MCF 10A (cell line): ENCODE measurements at regions not wholly inside any gene's neighbourhood (a gene's known extent, or its start where the extent isn't known, plus 50 kb on each side); places are given as distances from the start of the nearest gene placed in this dataset.

Experiments
- BruUV-seq: library from RNA; stranded (reverse); fragments of 400-500 nt; replicated peaks from 2 replicates; lab custom pipeline; 2021; lab: Mats Ljungman, UMichigan
- CTCF ChIA-PET: fragments of 300-600 bp; sonication (Branson Sonifier 250); formaldehyde crosslinking; extraction: SDS; loops from one replicate; lab custom pipeline; 2021; ENCODE audit warnings: antibody characterized with exemption, inconsistent platforms; lab: Yijun Ruan, JAX
- POLR2A ChIA-PET: fragments of 300-600, 350-650 bp; sonication (Branson Sonifier 250); formaldehyde crosslinking; extraction: SDS; loops from one replicate; lab custom pipeline; 2020; ENCODE audit warnings: antibody characterized with exemption, inconsistent platforms; lab: Yijun Ruan, JAX
- DNase-seq: peaks from one replicate; pipeline ENCODE4 v3.0.0-alpha.2; 2018; ENCODE audit not compliant: unreplicated experiment
- H3K27ac Mint-ChIP-seq: one replicate; pipeline ENCODE4 v1.8.0; 2022; ENCODE audit warnings: mild to moderate bottlenecking, low read depth, mixed read lengths; ENCODE audit not compliant: unreplicated experiment
- H3K27me3 Mint-ChIP-seq: one replicate; pipeline ENCODE4 v1.8.0; 2022; ENCODE audit warnings: mixed read lengths; ENCODE audit not compliant: insufficient read depth, unreplicated experiment
- H3K36me3 Mint-ChIP-seq: one replicate; pipeline ENCODE4 v1.8.0; 2022; ENCODE audit warnings: mild to moderate bottlenecking, moderate library complexity, mixed read lengths; ENCODE audit not compliant: insufficient read depth, unreplicated experiment
- H3K4me1 Mint-ChIP-seq: one replicate; pipeline ENCODE4 v1.8.0; 2022; ENCODE audit warnings: mixed read lengths; ENCODE audit not compliant: insufficient read depth, unreplicated experiment
- H3K4me3 Mint-ChIP-seq: one replicate; pipeline ENCODE4 v1.8.0; 2022; ENCODE audit warnings: mild to moderate bottlenecking, moderate library complexity, mixed read lengths; ENCODE audit not compliant: unreplicated experiment
- H3K9me3 Mint-ChIP-seq: one replicate; pipeline ENCODE4 v1.8.0; 2022; ENCODE audit warnings: mixed read lengths; ENCODE audit not compliant: unreplicated experiment
- intact Hi-C: fragments of 100-400 bp; cut with micrococcal nuclease; formaldehyde crosslinking; loops from 2 replicates; pipeline ENCODE4 v1.14.1; 2022
- TF ChIP-seq, protein P1 (sequence below): fragments of 200-600 bp; IDR thresholded peaks from one replicate; pipeline ENCODE4 v1.8.0; 2022; ENCODE audit warnings: antibody characterized with exemption, mild to moderate bottlenecking; ENCODE audit not compliant: unreplicated experiment

DNA sequence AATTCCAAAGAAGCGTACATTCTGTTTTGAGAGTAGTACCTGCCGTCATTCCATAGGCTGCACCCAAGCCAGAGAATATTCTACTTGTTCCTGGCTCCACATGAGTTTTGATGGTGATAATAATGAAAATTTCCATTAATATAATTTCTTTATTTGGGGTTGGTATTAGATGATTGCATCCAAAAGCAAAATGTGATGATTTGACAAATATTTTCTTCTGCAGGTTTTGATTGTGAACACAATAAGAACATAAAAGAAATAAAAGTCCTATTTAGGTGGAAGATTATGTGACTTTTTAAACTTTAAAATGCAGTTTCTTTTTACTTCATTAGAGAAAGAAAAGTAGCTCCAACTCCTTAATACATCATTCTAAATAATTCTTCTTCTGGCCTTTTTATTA is 284.8 kb upstream of the FMN2 start:
- Mint-ChIP-seq H3K36me3 (no peaks in the 10 kb centered on the region), H3K4me3 (no peak overlapping the region), H3K27me3 (no peaks in the 10 kb centered on the region), H3K4me1 (peaks cover 11% of the 10 kb centered on the region), H3K9me3 (no peaks in the 10 kb centered on the region), H3K27ac (no peak overlapping the region)
- CTCF ChIA-PET = interaction anchor here (0.6 to 0.9 kb wide), 3 partner anchors 16 to 33 kb away, joined by 3 to 4 read pairs (median 3); no protein-coding TSS in a partner anchor
- intact Hi-C loops = no loop called here
- no peak for DNase-seq
- no TSS peak for BruUV-seq
- POLR2A ChIA-PET = no interaction called here
- TF ChIP-seq, protein P1, sequence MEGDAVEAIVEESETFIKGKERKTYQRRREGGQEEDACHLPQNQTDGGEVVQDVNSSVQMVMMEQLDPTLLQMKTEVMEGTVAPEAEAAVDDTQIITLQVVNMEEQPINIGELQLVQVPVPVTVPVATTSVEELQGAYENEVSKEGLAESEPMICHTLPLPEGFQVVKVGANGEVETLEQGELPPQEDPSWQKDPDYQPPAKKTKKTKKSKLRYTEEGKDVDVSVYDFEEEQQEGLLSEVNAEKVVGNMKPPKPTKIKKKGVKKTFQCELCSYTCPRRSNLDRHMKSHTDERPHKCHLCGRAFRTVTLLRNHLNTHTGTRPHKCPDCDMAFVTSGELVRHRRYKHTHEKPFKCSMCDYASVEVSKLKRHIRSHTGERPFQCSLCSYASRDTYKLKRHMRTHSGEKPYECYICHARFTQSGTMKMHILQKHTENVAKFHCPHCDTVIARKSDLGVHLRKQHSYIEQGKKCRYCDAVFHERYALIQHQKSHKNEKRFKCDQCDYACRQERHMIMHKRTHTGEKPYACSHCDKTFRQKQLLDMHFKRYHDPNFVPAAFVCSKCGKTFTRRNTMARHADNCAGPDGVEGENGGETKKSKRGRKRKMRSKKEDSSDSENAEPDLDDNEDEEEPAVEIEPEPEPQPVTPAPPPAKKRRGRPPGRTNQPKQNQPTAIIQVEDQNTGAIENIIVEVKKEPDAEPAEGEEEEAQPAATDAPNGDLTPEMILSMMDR = no peak

DNA sequence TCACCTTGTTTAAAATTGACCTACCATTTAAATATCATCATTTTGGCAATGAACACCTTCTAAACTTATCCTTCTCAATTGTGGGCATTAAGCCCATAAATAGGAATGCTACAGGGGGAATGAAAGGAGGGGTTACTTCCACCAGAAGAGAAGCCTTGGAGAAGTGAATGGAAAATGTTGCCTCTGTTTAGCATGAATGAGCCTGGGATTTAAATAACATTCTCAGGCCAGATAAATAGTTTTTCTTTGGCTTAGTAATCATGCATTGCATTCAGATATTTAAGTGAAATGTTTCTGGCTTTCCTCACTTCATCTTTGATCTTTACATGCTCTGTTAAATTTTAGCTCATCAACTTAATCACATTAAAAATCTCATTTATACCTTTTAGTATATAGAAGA is 284.3 kb upstream of the FMN2 start:
- Mint-ChIP-seq H3K36me3 (no peaks in the 10 kb centered on the region), H3K4me1 (peaks cover 11% of the 10 kb centered on the region), H3K4me3 (no peak overlapping the region), H3K27ac (no peak overlapping the region), H3K9me3 (no peaks in the 10 kb centered on the region), H3K27me3 (no peaks in the 10 kb centered on the region)
- TF ChIP-seq, protein P1 = no peak
- POLR2A ChIA-PET = no interaction called here
- no peak for DNase-seq
- no TSS peak for BruUV-seq
- CTCF ChIA-PET = interaction anchor here (0.8 to 1.0 kb wide), 3 partner anchors 10 to 34 kb away, joined by 3 to 5 read pairs (median 4); no protein-coding TSS in a partner anchor
- intact Hi-C loops = no loop called here

DNA sequence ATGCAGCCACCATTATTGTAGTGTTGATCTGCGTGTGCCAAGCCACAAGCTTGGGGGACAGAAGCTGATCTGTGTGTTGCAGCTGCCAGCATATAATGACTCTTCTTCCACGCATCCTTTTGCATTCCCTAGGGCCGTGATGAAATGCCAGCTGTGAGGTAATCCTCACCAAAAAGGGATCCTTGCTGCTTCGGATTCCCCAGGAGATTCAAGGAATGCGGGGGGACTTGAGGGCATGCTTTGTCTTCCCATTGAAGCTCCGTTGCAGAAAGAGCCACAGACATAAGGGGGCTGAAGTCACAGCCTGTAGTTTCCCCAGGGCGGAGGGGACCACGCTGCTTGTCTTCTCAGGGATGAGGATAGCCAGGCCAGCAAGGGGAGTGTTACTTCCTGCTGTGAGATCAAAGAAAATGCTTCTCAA is 281.6 kb upstream of the FMN2 start:
- peaks cover 24% of the 10 kb centered on the region for H3K4me1 Mint-ChIP-seq
- CTCF ChIA-PET = interaction anchor here (0.6 to 1.9 kb wide), 6 partner anchors 8 to 881 kb away, joined by 3 to 6 read pairs (median 3); no protein-coding TSS in a partner anchor
- no peaks in the 10 kb centered on the region for H3K9me3 Mint-ChIP-seq
- no TSS peak for BruUV-seq
- intact Hi-C loops = no loop called here
- H3K36me3 Mint-ChIP-seq = no peaks in the 10 kb centered on the region
- no peaks in the 10 kb centered on the region for H3K27me3 Mint-ChIP-seq
- no peak overlapping the region for H3K4me3 Mint-ChIP-seq
- DNase-seq = peak; percentile 53
- TF ChIP-seq, protein P1 = no peak
- POLR2A ChIA-PET = interaction anchor here (1.2 kb wide), 1 partner anchor 100 kb away, joined by 3 read pairs; no protein-coding TSS in a partner anchor
- no peak overlapping the region for H3K27ac Mint-ChIP-seq

DNA sequence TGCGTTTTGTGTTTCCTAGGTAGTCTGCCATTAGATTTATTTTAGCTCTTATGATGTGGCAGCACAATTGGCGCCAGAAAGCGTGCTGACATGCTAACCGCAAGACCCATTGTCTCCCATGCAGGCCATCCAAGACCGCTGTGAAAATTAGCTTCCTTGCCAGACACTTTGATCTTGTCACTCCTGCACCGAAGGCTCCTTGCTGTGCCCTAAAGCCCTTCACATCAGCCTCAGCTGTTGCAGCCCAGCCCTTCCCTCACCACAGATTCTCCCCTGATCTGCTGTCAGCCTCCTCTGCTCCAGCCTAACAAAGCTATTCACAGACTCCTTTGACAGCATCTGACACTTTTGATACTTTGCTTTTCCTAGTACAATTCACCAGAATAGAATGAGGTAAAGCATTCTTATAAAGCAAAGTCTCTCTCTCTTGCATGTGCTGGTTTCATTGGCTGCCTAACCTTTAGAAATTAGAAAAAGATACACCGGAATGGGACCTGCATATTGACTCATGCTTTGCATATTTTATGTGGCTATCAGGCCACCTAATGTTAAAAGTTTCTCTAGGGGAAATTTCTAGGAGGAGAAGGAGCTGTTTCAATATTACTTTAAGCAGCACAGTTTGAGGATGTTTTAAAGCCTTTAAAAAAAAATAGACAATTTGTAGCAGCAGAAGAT is 280.3 kb upstream of the FMN2 start:
- peaks cover 27% of the 10 kb centered on the region for H3K4me1 Mint-ChIP-seq
- no peaks in the 10 kb centered on the region for H3K27me3 Mint-ChIP-seq
- TF ChIP-seq, protein P1 = no peak
- POLR2A ChIA-PET = interaction anchor here (1.2 to 1.5 kb wide), 2 partner anchors 8 to 98 kb away, joined by 3 read pairs; no protein-coding TSS in a partner anchor
- H3K9me3 Mint-ChIP-seq = no peaks in the 10 kb centered on the region
- DNase-seq = no peak
- BruUV-seq = no TSS peak
- no peak overlapping the region for H3K4me3 Mint-ChIP-seq
- intact Hi-C loops = no loop called here
- no peaks in the 10 kb centered on the region for H3K36me3 Mint-ChIP-seq
- CTCF ChIA-PET = interaction anchor here (0.5 to 1.9 kb wide), 5 partner anchors 10 to 1940 kb away, joined by 3 to 6 read pairs (median 3); no protein-coding TSS in a partner anchor
- H3K27ac Mint-ChIP-seq = no peak overlapping the region
